Mesenteric fat pad (tissue), 1 donor: ENCODE measurements at regions not wholly inside any gene's neighbourhood (a gene's known extent, or its start where the extent isn't known, plus 50 kb on each side); places are given as distances from the start of the nearest gene placed in this dataset.

ENCODE experiments used
- DNase-seq: peaks from one replicate; pipeline ENCODE4 v3.0.0-alpha.2; 2020; ENCODE audit warnings: low spot score
- donor health status: DM: yes; HTN: yes; CAD: no.

- DNase-seq, result no peak
Observed at GRCh38 chr5:68407311-68408239, 192.0 kb downstream of the PIK3R1 start.

GRCh38 chr5:68408345-68408871, 192.9 kb downstream of the PIK3R1 start:
- DNase-seq, result no peak

- no peak for DNase-seq
Observed at GRCh38 chr5:68409259-68409658, 193.7 kb downstream of the PIK3R1 start.

GRCh38 chr5:68411161-68411560, 195.6 kb downstream of the PIK3R1 start:
- no peak for DNase-seq

GRCh38 chr5:68415177-68416085, 199.9 kb downstream of the PIK3R1 start:
- DNase-seq, result no peak

GRCh38 chr5:68416714-68417113, 201.2 kb downstream of the PIK3R1 start:
- no peak for DNase-seq

- DNase-seq, result no peak
Observed at GRCh38 chr5:68418201-68418600, 202.6 kb downstream of the PIK3R1 start.

GRCh38 chr5:68418680-68419079, 203.1 kb downstream of the PIK3R1 start:
- DNase-seq, result no peak

GRCh38 chr5:68419081-68419636, 203.6 kb downstream of the PIK3R1 start:
- DNase-seq, result no peak

- no peak for DNase-seq
Observed at GRCh38 chr5:68419637-68420452, 204.3 kb downstream of the PIK3R1 start.

- no peak for DNase-seq
Observed at GRCh38 chr5:68420476-68421344, 205.2 kb downstream of the PIK3R1 start.

GRCh38 chr5:68421485-68422220, 206.1 kb downstream of the PIK3R1 start:
- no peak for DNase-seq

- DNase-seq, result no peak
Observed at GRCh38 chr5:68423154-68423811, 207.7 kb downstream of the PIK3R1 start.

GRCh38 chr5:68424799-68425537, 209.4 kb downstream of the PIK3R1 start:
- no peak for DNase-seq

- no peak for DNase-seq
Observed at GRCh38 chr5:68426586-68426985, 211.0 kb downstream of the PIK3R1 start.

GRCh38 chr5:68428231-68428811, 212.8 kb downstream of the PIK3R1 start:
- DNase-seq, result no peak

- no peak for DNase-seq
Observed at GRCh38 chr5:68429510-68429909, 214.0 kb downstream of the PIK3R1 start.
